GM12875 (cell line): ENCODE measurements at regions not wholly inside any gene's neighbourhood (a gene's known extent, or its start where the extent isn't known, plus 50 kb on each side); places are given as distances from the start of the nearest gene placed in this dataset.

ENCODE experiments used
- H3K4me3 ChIP-seq: one replicate; pipeline ENCODE4 v1.5.1; 2011; ENCODE audit warnings: low read depth, low read length, control low read depth
- TF ChIP-seq, protein P1 (sequence below): IDR thresholded peaks from 2 replicates; pipeline ENCODE4 v1.5.1; 2011; ENCODE audit warnings: low read depth, mild to moderate bottlenecking, control low read depth, inconsistent platforms, low read length, moderate library complexity, borderline replicate concordance; ENCODE audit not compliant: insufficient read depth

DNA sequence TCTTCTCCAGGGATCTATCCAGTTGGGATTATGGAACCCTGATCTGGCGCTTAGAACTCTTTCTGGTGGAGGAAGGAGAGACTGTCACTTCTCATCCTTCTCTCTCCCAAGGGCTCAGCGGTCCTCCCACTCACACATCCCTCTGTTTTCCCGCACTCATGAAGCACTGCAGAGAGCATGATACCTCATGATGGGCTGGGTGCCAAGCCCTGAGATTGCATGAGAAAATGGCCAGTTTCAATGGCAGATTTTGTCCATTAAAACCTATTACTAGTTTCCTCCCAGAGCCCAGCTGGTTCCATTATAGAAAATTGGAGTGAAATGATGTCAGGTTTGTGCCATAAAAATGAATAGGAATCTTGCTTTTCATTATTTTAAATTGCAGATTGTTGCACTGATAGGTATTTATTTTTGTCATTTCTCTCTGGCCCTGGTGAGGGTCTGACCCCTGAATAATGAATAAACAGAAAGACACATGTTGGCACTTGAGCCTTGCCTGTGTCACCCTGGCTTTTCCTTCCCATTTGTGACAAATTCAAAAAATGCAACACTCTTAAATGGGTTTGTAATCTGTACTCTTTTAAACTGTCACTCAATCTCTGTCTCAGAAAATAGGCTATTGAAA lies 1151.1 kb downstream of the TYW1 start:
- TF ChIP-seq, protein P1, sequence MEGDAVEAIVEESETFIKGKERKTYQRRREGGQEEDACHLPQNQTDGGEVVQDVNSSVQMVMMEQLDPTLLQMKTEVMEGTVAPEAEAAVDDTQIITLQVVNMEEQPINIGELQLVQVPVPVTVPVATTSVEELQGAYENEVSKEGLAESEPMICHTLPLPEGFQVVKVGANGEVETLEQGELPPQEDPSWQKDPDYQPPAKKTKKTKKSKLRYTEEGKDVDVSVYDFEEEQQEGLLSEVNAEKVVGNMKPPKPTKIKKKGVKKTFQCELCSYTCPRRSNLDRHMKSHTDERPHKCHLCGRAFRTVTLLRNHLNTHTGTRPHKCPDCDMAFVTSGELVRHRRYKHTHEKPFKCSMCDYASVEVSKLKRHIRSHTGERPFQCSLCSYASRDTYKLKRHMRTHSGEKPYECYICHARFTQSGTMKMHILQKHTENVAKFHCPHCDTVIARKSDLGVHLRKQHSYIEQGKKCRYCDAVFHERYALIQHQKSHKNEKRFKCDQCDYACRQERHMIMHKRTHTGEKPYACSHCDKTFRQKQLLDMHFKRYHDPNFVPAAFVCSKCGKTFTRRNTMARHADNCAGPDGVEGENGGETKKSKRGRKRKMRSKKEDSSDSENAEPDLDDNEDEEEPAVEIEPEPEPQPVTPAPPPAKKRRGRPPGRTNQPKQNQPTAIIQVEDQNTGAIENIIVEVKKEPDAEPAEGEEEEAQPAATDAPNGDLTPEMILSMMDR, result no peak
- H3K4me3 ChIP-seq, result no peak overlapping the region

DNA sequence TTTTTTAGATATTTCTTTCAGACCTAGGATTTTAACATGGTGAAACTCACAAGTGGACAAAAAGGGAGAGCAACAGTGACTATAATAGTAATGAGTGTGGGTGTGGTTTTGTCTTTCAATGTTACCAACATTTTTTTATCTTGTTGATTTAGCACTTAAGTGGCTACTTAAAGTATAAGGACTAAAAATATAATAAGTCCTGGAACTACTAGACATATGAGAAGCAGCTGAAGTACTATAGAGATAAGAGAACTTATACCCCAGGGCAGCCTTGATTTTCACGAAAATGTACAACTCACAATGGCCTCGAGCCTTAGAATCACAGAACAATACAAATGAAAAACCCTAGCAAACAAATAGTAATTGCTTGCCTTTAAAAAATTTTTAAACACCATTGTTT lies 1151.8 kb downstream of the TYW1 start:
- no peak overlapping the region for H3K4me3 ChIP-seq
- TF ChIP-seq, protein P1, result no peak

DNA sequence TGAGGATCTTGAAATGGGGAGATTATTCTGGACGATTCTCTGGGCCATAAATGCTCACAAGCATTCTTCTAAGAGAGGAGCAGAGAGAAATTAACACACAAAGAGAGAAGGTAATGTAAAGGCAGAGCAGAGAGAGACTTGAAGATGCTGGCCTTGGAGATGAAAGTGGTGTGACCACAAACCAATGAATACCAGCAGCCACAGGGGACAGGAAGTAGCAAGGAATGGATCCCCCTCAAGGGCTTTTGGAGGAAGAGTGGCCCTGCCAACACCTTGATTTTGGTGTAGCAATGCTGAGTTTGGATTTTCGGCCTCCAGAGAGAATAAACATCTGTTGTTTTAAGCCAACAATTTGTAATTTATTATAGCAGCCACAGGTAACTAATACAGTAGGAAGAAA lies 1155.6 kb downstream of the TYW1 start:
- TF ChIP-seq, protein P1, result no peak
- H3K4me3 ChIP-seq, result no peak overlapping the region

DNA sequence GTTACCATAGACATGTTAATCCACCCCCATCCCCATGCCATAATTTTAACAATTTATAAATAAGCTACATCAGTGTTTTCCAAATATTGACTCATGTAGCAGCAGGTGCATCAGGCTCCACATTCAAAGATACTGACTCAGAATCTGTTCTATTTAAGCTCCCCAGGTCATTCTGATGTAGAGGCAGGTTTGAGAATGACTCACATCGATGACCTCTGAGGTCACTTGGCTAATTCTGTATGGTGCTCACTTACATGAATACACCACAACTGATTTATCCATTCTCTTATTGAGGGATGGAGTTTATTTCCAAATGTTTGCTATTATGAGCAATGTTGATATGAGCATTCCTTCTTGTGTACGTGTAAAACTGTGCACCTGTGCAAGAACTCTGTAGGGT lies 1159.0 kb downstream of the TYW1 start:
- no peak overlapping the region for H3K4me3 ChIP-seq
- TF ChIP-seq, protein P1, result no peak

DNA sequence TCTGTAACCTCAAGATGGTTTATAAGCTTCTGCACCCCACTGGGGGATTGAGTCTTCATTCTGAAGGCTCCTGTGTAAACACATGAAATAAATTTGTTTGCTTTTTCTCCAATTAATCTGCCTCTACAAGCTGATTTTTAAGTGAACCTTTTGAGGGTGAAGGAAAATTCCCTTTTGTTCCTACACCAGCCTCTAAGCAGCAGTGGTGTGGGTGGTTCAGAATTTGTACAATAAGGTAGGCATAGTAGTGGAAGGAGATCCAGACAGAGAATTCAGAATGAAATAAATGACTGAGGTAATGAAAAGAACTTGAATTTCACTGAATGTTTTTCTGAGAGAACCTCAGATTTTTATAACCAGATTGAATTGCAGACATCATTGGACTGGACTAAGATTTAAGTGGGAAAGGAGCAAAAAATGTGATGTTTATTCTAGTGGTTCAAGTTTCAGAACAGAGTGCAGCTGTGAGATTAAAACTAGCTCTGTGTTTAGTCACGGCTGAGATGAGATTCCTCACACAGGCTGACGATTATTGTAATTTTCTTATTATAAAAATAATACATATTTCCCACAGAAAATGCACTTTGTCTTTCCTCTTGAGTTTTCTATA lies 1162.2 kb downstream of the TYW1 start:
- TF ChIP-seq, protein P1, result no peak
- H3K4me3 ChIP-seq, result no peak overlapping the region

DNA sequence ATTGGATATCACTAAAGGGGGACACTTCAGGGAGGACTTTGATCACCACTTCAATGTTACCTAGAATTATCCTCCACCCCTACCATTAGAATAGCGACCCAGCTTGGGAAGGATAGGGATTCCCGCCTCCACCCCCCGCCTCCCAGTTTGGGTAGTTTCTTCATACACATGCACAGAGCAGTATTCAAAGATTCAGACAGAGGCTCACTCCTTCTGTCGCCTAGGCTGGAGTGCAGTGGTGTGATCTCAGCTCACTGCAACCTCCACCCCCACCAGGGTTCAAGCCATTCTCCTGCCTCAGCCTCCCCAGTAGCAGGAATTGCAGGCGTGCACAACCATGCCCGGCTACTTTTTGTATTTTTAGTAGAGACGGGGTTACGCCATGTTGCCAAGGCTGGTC lies 1166.1 kb downstream of the TYW1 start:
- TF ChIP-seq, protein P1, result no peak
- no peak overlapping the region for H3K4me3 ChIP-seq

DNA sequence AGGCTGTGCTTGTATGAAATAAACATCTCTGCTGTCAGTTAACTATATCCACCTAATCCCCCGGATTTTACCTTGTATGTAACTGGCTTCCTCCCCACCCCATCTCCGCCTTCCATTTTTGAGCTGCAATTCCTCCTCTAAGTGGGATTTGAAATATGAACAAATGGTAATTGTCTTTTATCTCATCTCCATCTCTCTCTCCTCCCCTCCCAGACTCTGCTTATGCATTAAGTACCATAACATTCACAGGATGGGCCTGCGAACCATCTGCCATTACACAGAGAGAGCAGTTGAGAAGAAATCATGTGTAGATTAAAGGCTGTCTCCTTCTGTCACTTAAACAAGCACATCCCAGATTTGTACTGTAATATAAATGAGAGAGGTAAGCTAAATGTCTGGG lies 1169.9 kb downstream of the TYW1 start:
- TF ChIP-seq, protein P1, result no peak
- no peak overlapping the region for H3K4me3 ChIP-seq
